GM18511 (cell line): ENCODE measurements at regions not wholly inside any gene's neighbourhood (a gene's known extent, or its start where the extent isn't known, plus 50 kb on each side); places are given as distances from the start of the nearest gene placed in this dataset.

Experiments
- ATAC-seq: cut with Tn5 transposase; IDR thresholded peaks from one replicate; pipeline ENCODE4 v1.9.1; 2021; ENCODE audit warnings: mild to moderate bottlenecking, moderate library complexity; ENCODE audit not compliant: unreplicated experiment

- ATAC-seq, result no peak
Observed at GRCh38 chr9:129254566-129255287, 76.7 kb upstream of the IER5L start.

- ATAC-seq, result no peak
Observed at GRCh38 chr9:129253803-129254381, 75.8 kb upstream of the IER5L start.

GRCh38 chr9:129252937-129253802 lies 75.1 kb upstream of the IER5L start:
- no peak for ATAC-seq

GRCh38 chr9:129250786-129251185 lies 72.7 kb upstream of the IER5L start:
- no peak for ATAC-seq

- ATAC-seq, result no peak
Observed at GRCh38 chr9:129247285-129248153, 69.5 kb upstream of the IER5L start.

GRCh38 chr9:129245276-129245675 lies 67.2 kb upstream of the IER5L start:
- no peak for ATAC-seq

- ATAC-seq, result no peak
Observed at GRCh38 chr9:129242971-129243561, 65.0 kb upstream of the IER5L start.

GRCh38 chr9:129242191-129242941 lies 64.3 kb upstream of the IER5L start:
- ATAC-seq, result no peak

- no peak for ATAC-seq
Observed at GRCh38 chr9:129241725-129242124, 63.7 kb upstream of the IER5L start.

- ATAC-seq, result no peak
Observed at GRCh38 chr9:129240581-129241211, 62.6 kb upstream of the IER5L start.

- ATAC-seq, result no peak
Observed at GRCh38 chr9:129239946-129240490, 62.0 kb upstream of the IER5L start.

GRCh38 chr9:129237803-129238202 lies 59.7 kb upstream of the IER5L start:
- no peak for ATAC-seq

GRCh38 chr9:129237164-129237611 lies 59.1 kb upstream of the IER5L start:
- ATAC-seq, result no peak

GRCh38 chr9:129236441-129237145 lies 58.5 kb upstream of the IER5L start:
- ATAC-seq, result no peak

GRCh38 chr9:129235931-129236331 lies 57.9 kb upstream of the IER5L start:
- no peak for ATAC-seq

- no peak for ATAC-seq
Observed at GRCh38 chr9:129235041-129235930, 57.2 kb upstream of the IER5L start.

GRCh38 chr9:129234491-129234890 lies 56.4 kb upstream of the IER5L start:
- ATAC-seq, result no peak
